Endothelial cell of umbilical vein (primary cell): ENCODE measurements at regions not wholly inside any gene's neighbourhood (a gene's known extent, or its start where the extent isn't known, plus 50 kb on each side); places are given as distances from the start of the nearest gene placed in this dataset.

Experiments used
- BruUV-seq: library from RNA; stranded (reverse); fragments of 400-500 nt; replicated peaks from 2 replicates; lab custom pipeline; 2021; lab: Mats Ljungman, UMichigan
- CTCF ChIA-PET: fragments of 300-600, 350-600 bp; sonication (Branson Sonifier 250); formaldehyde crosslinking; loops from one replicate; lab custom pipeline; 2021; ENCODE audit warnings: antibody characterized with exemption, inconsistent platforms; lab: Charles Lee
- POLR2A ChIA-PET: fragments of 300-600, 350-600 bp; sonication (Branson Sonifier 250); formaldehyde crosslinking; loops from one replicate; lab custom pipeline; 2021; ENCODE audit warnings: antibody characterized with exemption, inconsistent platforms; lab: Charles Lee
- DNase-seq: peaks from one replicate; pipeline ENCODE4 v3.0.0-alpha.2; 2011; ENCODE audit warnings: low read depth, low spot score
- FAIRE-seq: peaks from 2 replicates; lab custom pipeline; 2011; peaks lifted over from hg19 to GRCh38; lab: Jason Lieb, UNC
- H2AFZ ChIP-seq: 2 replicates; pipeline ENCODE4 v1.6.0; 2012; ENCODE audit warnings: low read depth, low read length, control low read depth, inconsistent platforms
- H3K27ac ChIP-seq: 2 replicates; pipeline ENCODE4 v1.5.1; 2011; ENCODE audit warnings: low read depth, mild to moderate bottlenecking, control low read depth, low read length, moderate library complexity; ENCODE audit not compliant: insufficient read depth
- H3K27me3 ChIP-seq, 2 experiments: 2 replicates each; pipeline versions ENCODE4 v1.6.0 to v1.6.1; 2011; ENCODE audit warnings: low read length in 2 of 2, mixed read lengths in 1 of 2; ENCODE audit not compliant: control insufficient read depth in 2 of 2, insufficient read depth in 2 of 2
- H3K36me3 ChIP-seq, 2 experiments: 2 replicates in 1 of 2; 3 replicates in 1 of 2; pipeline ENCODE4 v1.5.1; 2011; ENCODE audit warnings: low read length in 2 of 2, mild to moderate bottlenecking in 1 of 2, moderate library complexity in 1 of 2; ENCODE audit not compliant: control insufficient read depth in 2 of 2, insufficient read depth in 2 of 2; ENCODE audit errors: extremely low read depth in 1 of 2
- H3K4me1 ChIP-seq: 3 replicates; pipeline ENCODE4 v1.5.1; 2011; ENCODE audit warnings: mild to moderate bottlenecking, low read length; ENCODE audit not compliant: control insufficient read depth, insufficient read depth; ENCODE audit errors: extremely low read depth
- H3K4me2 ChIP-seq: 2 replicates; pipeline ENCODE4 v1.6.1; 2011; ENCODE audit warnings: low read length, control low read depth, mixed read lengths; ENCODE audit not compliant: insufficient read depth
- H3K4me3 ChIP-seq, 3 experiments: fragments of 200-600 bp in 1 of 3; sonication (generic), shearing (Covaris generic) in 1 of 3; replicated peaks in 1 of 3; 2 replicates each; pipeline ENCODE4 v1.5.1; 2011 to 2016; ENCODE audit warnings: control low read depth in 3 of 3, low read length in 3 of 3, mild to moderate bottlenecking in 2 of 3, inconsistent platforms in 1 of 3, low read depth in 1 of 3, moderate library complexity in 1 of 3; ENCODE audit not compliant: insufficient read depth in 1 of 3
- H3K79me2 ChIP-seq: 2 replicates; pipeline ENCODE4 v1.6.0; 2012; ENCODE audit warnings: low read length, inconsistent platforms; ENCODE audit not compliant: control insufficient read depth, insufficient read depth
- H3K9ac ChIP-seq: replicated peaks from 2 replicates; pipeline ENCODE3; 2011; ENCODE audit warnings: low read length, control low read depth; ENCODE audit not compliant: insufficient read depth; ENCODE audit errors: extremely low read depth
- H3K9me1 ChIP-seq: replicated peaks from 3 replicates; pipeline ENCODE4 v1.6.0; 2011; ENCODE audit warnings: mild to moderate bottlenecking, low read length; ENCODE audit not compliant: control insufficient read depth, insufficient read depth; ENCODE audit errors: extremely low read depth
- H3K9me3 ChIP-seq: replicated peaks from 2 replicates; pipeline ENCODE4 v1.5.1; 2012; ENCODE audit warnings: low read length, inconsistent platforms; ENCODE audit not compliant: control insufficient read depth, insufficient read depth
- H4K20me1 ChIP-seq: replicated peaks from 2 replicates; pipeline ENCODE3; 2011; ENCODE audit warnings: mild to moderate bottlenecking, low read length; ENCODE audit not compliant: control insufficient read depth, insufficient read depth; ENCODE audit errors: extremely low read depth
- CTCF ChIP-seq, 2 donors: IDR thresholded peaks; 1 replicate in 1 of 2; 2 replicates in 1 of 2; pipeline ENCODE4 v1.5.1; 2011; ENCODE audit warnings: low read length in 2 of 2, mild to moderate bottlenecking in 2 of 2, moderate library complexity in 2 of 2, control low read depth in 1 of 2, inconsistent platforms in 1 of 2, low read depth in 1 of 2; ENCODE audit not compliant: insufficient read depth in 1 of 2; ENCODE audit errors: extremely low read depth in 1 of 2
- EZH2 ChIP-seq: IDR thresholded peaks from 2 replicates; pipeline ENCODE4 v1.6.1; 2012; ENCODE audit warnings: borderline replicate concordance, low read depth, mild to moderate bottlenecking, moderate library complexity, low read length, inconsistent platforms; ENCODE audit not compliant: severe bottlenecking
- FOS ChIP-seq: IDR thresholded peaks from 2 replicates; pipeline ENCODE4 v1.6.1; 2011; ENCODE audit warnings: mild to moderate bottlenecking, low read length, moderate library complexity, borderline replicate concordance; ENCODE audit not compliant: insufficient read depth
- GATA2 ChIP-seq: IDR thresholded peaks from 2 replicates; pipeline ENCODE4 v1.7.0; 2011; ENCODE audit warnings: low read depth, mild to moderate bottlenecking, moderate library complexity, mixed read lengths, low read length; ENCODE audit not compliant: insufficient read length, insufficient read depth
- JUN ChIP-seq: IDR thresholded peaks from 2 replicates; pipeline ENCODE4 v1.6.1; 2011; ENCODE audit warnings: borderline replicate concordance, low read depth; ENCODE audit not compliant: insufficient read length, insufficient read depth
- MAX ChIP-seq: IDR thresholded peaks from 2 replicates; pipeline ENCODE4 v1.6.1; 2011; ENCODE audit not compliant: insufficient read depth, insufficient read length
- MYC ChIP-seq: IDR thresholded peaks from one replicate; pipeline ENCODE4 v1.6.1; 2011; ENCODE audit warnings: mild to moderate bottlenecking, low read depth, low read length
- POLR2A ChIP-seq: IDR thresholded peaks from 2 replicates; pipeline ENCODE4 v1.6.1; 2012; ENCODE audit warnings: low read depth, mild to moderate bottlenecking, control low read depth, low read length
- POLR2AphosphoS5 ChIP-seq: IDR thresholded peaks from 2 replicates; pipeline ENCODE4 v1.6.1; 2012; ENCODE audit warnings: low read depth, mild to moderate bottlenecking, control low read depth, low read length, moderate library complexity; ENCODE audit not compliant: insufficient read depth
- dilution Hi-C: fragments of 300-500 bp; cut with MboI; formaldehyde crosslinking; loops from one replicate; pipeline ENCODE4 v1.15.0; 2019; ENCODE audit warnings: low sequenced_read_pairs; ENCODE audit not compliant: extremely low pct_ligation_motif_present
- intact Hi-C: fragments of 100-400 bp; cut with micrococcal nuclease; formaldehyde crosslinking; loops from one replicate; pipeline ENCODE4 v1.10.0; 2022

GRCh38 chr1:173269490-173270230, 62.5 kb upstream of the TNFSF4 start:
- no peaks in the 10 kb centered on the region for H3K27me3 ChIP-seq
- no peak overlapping the region for H3K4me3 ChIP-seq
- H3K9me1 ChIP-seq = no peaks in the 10 kb centered on the region
- intact Hi-C loops (no loop called here), dilution Hi-C loops (no loop called here)
- H2AFZ ChIP-seq = no peak overlapping the region
- H3K79me2 ChIP-seq = no peaks in the 10 kb centered on the region
- FAIRE-seq (peak; percentile 63), DNase-seq (peak; percentile 45)
- peak overlapping the region; percentile 20 for H3K27ac ChIP-seq
- no peaks in the 10 kb centered on the region for H3K36me3 ChIP-seq
- ChIA-PET POLR2A (no interaction called here), CTCF (interaction anchor here (2.3 kb wide), 1 partner anchor 14 kb away, joined by 8 read pairs; no protein-coding TSS in a partner anchor)
- H3K9me3 ChIP-seq = no peaks in the 10 kb centered on the region
- BruUV-seq = no TSS peak
- H3K4me1 ChIP-seq = peaks cover 14% of the 10 kb centered on the region
- TF ChIP-seq GATA2 (peak; percentile 88), MYC (no peak), JUN (no peak), POLR2A (no peak), MAX (no peak), CTCF (IDR thresholded peaks at IDR 0.05; ENCODE audit: extremely low read depth in 1 of 2, insufficient read depth in 1 of 2, low read depth in 1 of 2, low read length in 2 of 2) (no peak), POLR2AphosphoS5 (no peak), FOS (peak; percentile 66), EZH2 (no peak)
- H3K9ac ChIP-seq = no peak overlapping the region
- H4K20me1 ChIP-seq = no peaks in the 10 kb centered on the region
- H3K4me2 ChIP-seq = no peak overlapping the region
